Stimulated activated CD4-positive, alpha-beta T cell treated with anti-CD3 and anti-CD28 coated beads, Interleukin-1b, Interleukin-23, amount 100 ng/mL, for 48 hours (primary cell): ENCODE measurements at regions not wholly inside any gene's neighbourhood (a gene's known extent, or its start where the extent isn't known, plus 50 kb on each side); places are given as distances from the start of the nearest gene placed in this dataset.
"Not testable (repeated sequence)": the region's sequence is repeated elsewhere in the genome, so short reads cannot be mapped to it uniquely, and the experiment has no call there.

Experiments used
- DNase-seq: peaks from one replicate; pipeline ENCODE4 v3.0.0-alpha.2; 2020

DNA sequence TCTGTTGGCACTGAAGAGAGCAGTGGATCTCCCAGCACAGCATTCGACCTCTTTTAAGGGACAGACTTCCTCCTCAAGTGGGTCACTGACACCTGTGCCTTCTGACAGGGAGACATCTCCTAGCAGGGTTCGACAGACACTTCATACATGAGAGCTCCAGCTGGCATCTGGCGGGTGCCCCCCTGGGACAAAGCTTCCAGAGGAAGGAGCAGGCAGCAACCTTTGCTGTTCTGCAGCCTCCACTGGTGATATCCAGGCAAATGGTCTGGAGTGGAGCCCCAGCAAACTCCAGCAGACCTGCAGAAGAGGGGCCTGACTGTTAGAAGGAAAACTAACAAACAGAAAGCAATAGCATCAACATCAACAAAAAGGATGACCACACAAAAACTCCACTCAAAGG is 624.3 kb upstream of the CCDC179 start:
- DNase-seq: not testable (repeated sequence)

DNA sequence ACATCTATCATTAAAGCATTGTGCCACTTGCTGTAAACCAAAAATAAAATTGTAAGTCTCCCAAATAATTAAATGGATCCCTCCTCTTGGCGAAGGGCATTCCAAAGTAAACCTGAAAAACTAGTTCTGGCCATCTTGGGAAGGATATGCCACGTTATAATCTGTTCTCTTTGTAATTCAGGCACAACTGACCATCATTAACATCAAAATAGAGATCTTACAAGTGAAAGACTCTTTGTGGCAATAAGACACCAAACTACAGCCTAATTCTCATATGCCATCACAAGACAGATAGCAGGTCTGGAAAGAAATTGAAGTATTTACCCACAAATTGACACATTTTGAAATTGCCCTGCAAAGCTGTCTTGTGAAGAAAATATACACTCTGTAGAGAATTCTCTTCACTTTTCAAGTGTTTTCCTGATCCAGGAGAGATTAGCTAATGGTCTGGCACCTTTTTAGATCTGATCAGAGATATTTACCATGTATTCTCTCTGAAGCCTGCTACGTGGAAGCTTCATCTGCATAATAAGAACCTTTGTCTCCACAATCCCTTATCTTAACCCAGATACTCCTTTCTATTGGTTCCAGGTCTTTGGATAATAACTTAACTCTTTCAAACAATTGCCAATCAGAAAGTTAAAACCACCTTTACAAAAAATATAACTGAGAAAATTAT is 630.4 kb upstream of the CCDC179 start:
- no peak for DNase-seq

DNA sequence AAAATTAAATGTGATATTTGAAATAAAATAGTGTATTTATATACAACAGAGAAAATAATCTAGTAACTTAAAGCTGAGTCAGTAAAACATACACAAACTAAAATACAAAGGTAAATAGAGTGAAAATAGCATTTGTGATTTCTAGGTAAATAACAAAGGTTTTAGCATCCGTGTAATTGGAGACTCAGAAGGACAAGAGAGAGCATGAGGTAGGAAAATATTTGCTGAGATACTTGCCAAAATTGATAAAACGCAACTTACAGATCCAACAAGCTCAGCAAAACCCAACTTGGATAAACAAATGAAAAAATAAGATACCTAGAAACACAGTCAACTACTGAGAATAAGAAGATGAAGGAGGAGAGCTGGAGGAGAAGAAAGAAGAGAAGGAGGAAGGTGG is 634.7 kb upstream of the CCDC179 start:
- DNase-seq: no peak

DNA sequence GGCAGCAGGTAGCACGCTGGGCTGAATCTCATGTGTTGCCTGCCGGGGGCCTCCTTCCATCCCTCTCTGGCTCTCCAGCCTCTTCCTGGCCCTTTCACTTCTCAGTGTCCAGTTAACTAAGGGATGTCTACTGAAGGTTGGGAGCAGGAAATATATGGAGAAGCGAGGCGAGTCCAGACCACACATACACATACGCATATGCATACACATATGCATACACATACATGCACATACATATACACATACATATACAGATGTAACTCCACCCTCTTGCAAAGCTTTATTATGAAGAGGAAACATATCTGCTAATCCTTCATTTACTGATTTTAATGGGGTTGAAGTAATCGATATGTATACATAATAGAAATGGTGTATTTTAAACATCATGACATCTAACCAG is 636.1 kb upstream of the CCDC179 start:
- DNase-seq: no peak

DNA sequence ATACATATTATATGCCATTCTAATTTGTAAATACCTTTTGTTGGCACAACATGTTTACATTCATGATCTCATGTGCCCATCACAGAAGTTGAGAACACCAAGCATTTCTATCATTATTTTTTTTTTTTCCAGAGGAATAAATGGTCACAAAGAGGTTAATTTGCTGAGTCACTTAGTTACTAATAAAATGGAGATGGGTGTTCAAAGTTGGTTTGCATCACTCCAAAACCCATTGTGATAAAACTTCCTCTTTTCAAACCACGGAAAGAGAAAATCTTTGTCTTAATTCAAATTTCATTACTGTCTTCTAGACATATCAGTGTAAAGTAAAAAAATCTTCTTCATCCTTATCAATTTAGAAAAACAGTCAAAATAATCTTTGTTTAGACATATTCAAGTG is 636.8 kb upstream of the CCDC179 start:
- no peak for DNase-seq

DNA sequence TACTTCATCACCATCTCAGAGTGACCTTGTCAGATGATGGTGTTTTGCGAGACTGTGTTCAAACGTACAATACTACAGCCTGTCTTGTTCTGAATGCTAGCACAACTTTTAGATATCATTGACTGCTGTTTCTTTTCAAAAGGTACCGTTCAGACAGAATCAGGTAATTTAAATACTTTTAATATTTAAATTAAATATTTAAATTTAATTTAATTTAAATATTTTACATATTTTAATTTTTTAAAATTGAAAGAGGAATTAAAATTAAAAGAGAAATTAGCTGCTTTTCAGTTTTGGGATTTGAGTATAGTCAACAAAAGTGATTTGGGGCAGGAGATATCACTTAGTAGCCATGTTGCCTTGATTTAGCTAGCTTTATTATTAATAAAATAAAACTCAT is 642.1 kb upstream of the CCDC179 start:
- DNase-seq: no peak

DNA sequence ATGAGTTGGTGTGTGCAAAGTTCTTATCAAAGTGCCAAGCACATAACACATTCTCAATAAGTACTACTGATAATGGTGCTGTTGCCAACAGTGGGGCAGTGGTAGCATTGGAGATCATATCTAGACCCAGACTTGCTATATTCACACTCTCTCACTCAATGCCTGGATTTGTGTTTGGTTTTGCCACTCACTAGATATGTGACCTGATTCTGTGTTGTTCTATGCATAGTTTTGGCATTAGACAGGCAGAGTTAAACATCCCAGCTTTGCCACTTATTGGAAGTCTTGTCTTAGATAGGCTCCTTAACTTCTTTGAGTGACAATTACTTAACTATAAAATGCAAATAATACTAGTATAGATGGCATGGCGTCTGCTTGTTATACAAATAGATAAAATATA is 642.6 kb upstream of the CCDC179 start:
- DNase-seq: no peak

DNA sequence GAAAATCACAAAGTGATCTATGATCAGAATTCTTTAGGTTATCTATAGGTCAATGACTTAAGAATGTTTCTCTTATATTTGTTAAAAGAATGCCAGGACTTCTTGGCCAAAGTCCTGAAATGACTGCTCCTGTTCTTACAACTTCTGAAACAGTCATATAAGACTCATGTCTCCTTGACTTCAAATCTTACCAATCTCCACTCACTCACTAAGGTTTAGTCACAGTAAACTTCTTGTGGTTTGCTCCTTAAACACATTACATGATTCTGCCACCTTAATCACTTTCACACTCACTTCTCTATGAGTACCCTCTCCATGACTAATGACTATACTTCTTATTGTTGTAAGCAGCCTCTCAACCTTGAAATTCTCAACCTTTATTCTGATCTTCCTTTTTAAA is 648.7 kb upstream of the CCDC179 start:
- DNase-seq: no peak

DNA sequence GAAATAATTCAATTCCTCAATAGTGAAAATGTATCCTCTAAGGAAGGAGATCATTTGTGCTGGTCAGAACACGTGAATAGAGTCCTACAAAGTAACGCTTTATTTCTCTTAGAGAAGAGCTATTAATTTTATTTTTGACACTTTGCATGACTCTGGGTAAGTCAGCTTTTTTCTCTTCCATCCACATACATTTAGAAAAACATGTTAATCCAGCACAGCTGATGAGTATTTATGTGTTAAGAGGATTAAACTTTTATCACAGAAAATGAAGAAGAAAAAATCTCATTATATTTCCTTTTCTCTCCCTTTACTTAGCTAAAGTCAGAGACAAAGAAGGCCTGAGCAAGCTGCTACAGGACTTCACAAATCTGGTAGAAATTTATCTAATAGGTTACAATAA is 649.5 kb upstream of the CCDC179 start:
- DNase-seq: no peak

DNA sequence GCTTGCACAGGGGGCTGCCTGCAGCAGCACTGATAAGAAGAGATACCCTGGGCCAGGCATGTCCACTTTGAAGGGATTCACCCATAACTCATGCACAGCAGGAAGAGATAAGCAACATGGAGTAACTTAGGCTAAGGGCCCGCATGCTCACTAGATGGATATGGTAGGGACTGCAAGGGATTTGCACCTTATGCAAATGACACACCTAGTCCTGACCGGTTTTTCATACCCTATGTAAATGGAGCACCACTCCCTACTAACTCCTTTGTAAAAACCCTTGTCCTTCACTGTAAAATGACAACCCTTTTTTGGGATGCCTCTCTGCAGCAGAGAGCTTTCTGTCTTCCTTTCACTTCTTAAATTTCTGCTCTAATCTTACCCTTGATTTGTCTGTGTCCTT is 658.9 kb upstream of the CCDC179 start:
- DNase-seq: no peak

DNA sequence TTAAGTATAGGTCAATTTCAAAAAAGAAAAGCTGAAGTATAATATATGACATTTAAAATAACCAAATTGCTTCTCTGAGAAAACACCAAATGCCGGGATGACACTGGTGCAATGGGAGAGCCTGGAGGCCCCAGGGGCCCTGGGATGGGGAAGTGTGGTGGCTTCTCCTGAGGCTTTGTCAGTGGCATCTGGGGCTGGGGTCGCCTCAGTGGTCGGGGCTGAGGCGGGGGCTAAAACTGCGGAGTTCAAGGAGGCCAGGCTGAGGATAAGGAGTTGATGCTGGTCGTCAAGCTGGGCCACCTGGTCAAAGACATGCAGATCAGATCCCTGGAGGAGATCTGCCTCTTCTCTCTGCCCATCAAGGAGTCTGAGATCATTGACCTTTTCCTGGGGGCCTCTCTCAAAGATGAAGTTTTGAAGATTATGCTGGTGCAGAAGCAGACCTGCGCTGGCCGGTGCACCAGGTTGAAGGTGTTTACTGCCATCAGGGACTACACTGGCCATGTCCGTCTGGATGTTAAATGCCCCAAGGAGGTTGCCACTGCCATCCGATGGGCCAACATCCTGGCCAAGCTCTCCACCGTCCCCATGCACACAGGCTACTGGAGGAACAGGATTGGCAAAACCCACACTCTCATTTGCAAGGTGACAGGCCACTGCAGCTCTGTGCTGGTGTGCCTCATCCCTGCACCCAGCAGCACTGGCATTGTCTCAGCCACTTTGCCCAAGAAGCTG is 660.1 kb upstream of the CCDC179 start:
- no peak for DNase-seq

DNA sequence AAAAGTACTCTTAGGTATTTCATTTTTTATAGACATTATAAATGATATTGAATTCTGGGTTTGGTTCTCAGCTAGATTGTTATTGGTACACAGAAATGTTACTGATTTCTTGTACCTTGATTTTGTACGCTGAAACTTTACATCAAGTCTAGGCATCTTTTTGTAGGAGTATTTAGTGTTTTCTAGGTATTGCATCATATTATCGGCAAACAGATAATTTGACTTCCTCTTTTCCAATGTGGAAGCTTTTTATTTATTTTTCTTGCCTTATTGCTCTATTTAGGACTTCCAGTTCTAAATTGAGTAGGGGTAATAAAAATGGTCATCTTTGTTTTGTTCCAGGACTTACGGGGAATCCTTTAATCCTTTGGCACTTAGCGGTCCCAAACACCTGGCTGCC is 676.6 kb upstream of the CCDC179 start:
- DNase-seq: no peak

DNA sequence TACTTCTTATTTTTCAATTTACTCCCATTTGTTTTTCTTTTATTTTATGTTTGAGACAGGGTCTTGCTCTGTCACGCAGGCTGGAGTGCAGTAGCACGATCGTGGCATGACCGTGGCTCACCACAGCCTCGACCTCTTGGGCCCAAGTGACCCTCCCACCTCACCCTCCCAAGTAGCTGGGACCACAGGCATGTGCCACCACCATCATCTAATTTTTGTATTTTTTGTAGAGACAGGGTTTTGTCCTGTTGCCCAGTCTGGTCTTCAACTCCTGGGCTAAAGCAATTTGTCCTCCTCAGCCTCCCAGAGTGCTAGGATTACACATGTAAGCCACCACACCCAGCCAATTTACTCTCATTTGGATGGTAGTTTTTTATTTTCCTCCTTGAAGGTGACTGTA is 679.3 kb upstream of the CCDC179 start:
- no peak for DNase-seq

DNA sequence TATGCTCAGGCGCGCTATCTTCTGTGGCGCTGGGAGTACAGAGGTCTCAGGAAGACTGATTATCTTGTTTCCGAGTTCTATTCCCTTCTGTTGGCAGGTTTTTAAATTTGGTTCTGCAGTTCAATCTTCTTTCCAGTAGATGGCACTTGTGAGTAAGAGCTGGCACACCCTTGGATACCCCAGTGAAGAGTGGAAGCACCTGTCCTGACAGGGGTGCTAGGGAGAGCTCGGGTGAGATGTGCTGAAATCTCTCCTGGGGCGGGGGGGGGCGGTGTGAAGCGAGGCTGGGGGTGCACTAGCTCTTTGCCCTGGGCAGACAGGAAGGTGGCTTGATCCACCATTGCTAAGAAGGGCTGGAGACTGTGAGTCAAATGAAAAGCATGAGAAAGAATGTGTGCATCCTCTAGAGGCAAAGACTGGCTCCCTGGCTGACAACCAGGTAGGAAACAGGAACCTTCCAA is 679.9 kb upstream of the CCDC179 start:
- DNase-seq: no peak

DNA sequence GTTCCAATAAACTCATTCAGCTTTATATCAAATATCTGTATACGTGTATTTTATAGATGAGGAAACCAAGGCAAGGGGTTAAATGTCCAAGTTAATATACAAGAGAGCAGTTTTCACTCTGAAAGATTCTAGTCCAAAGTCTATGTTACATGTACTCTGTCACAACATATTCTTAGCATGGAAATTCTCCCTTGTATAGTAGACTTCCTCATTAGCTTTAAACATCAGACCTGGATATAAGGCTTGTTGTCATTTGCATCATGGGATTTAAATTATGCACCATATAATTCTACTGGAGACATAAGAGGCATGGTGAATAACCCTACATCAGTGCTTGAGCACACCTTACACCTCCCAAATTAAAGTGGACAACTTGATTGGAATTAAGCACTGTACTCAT is 681.9 kb upstream of the CCDC179 start:
- no peak for DNase-seq

DNA sequence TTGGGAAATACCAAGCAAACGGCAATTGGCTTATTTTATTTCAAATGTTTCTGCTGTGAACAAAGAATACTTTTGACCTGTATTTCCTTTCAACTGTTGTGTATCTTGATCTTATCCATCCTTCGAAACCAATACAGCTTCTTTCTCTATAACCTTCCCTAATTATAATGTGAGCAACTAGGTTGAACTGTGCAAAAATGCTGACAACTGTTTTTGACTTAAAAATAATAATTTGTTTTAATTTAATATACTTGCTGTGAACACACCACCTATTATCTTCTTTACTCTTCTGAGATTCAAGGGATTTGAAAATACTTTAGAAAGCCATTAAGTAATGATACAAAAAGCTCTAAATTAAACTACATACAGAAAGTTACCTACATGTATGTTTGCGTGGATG is 682.5 kb upstream of the CCDC179 start:
- DNase-seq: no peak

DNA sequence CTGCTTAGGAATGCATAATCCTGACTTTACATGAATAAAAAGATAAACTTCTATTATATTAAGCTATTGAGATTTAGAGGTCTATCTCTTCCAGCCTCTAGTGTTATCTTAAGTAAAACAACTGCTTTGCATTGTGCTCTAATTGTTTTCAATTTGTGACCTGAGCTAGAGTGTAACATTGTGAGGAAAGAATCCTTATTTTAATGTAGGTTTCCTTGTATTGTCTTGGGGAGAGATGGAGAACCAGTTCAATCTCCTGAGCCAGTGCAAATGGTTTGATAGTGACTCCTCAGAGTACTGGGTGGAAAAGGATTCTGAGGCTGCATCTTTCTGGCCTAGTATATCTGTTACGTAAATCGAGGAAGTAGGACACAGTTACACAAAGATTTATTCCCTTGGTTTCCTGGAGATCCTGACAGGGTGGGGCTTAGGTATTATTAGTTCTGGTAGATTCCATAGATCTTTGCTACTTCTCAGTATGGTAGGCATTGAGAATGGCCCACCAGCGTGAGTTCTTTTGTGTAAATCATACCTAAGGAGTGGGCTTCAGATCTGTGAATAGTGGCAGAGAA is 683.5 kb upstream of the CCDC179 start:
- no peak for DNase-seq

DNA sequence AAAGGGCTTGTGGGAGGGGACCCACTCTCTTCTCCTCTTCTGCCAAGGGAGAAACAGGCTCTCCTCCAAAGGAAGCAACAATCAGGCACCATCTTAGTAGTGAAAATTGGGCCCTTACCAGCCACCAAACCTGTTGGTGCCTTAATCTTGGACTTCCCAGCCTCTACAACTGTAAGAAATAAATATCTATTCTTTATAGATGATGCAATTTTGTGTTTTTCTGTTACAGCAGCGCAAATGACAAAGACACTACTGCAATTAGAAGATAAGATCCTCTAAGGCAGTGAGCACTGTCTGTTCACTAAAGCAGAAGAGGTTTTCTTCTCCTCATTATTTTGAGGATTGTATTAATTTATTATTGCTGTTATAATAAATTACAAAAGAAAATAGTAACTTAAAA is 691.4 kb upstream of the CCDC179 start:
- no peak for DNase-seq

DNA sequence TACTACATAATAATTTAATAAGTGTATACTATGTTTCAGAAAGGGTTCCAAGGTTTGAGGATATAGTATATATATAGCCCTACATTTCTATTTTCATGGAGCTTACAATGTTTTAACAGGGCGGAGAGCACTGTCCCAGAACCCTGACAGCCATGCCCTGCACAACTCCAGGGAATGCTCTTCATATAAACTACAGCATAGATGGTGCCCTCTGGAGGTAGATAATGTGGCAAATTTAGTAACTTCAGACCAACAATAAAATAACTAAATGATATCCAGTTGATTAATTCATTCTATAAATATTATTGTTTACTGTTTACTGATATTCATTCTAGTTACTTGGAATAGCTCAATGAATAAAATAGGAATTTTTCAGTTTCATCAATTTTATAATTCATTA is 693.7 kb upstream of the CCDC179 start:
- DNase-seq: no peak

DNA sequence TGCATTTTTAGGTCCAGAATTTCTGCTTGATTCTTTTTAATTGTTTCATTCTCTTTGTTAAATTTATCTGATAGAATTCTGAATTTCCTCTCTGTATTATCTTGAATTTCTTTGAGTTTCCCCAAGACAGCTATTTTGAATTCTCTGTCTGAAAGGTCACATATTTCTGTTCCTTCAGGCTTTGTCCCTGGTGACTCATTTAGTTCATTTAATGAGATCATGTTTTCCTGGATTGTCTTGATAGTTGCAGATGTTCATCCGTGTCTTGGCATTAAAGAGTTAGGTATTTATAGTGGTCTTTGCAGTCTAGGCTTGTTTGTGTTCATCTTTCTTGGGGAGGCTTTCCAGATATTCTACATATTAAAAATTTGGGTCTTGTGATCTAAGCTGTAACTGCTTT is 694.8 kb upstream of the CCDC179 start:
- no peak for DNase-seq

DNA sequence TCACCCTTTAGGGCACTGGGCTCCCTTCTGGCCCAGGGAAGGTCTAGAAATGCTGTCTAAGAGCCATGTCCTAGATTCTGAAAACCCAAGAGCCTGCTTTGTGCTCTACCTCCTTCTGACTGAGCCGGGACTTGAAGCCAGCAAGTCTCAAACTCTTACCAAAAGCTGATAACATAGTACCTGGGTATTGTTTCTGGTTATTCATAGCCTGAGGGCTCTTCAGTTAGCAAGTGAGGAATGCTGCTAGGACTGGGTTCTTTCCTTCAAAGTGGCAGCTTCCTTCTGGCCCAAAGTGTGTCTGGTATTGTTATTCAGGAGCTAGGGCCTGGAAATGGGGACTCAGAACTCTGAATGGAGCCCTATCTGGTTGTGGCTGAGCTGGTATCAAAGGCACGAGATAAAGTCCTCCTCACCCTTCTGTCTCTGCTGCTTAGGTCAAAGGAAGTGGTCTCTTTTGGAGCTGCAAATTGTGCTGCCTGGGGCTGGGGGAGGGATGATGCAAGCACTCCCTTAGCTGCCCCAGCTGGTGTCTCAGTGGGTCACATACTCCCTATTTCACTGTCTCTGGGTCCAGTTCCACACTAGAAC is 696.0 kb upstream of the CCDC179 start:
- no peak for DNase-seq

DNA sequence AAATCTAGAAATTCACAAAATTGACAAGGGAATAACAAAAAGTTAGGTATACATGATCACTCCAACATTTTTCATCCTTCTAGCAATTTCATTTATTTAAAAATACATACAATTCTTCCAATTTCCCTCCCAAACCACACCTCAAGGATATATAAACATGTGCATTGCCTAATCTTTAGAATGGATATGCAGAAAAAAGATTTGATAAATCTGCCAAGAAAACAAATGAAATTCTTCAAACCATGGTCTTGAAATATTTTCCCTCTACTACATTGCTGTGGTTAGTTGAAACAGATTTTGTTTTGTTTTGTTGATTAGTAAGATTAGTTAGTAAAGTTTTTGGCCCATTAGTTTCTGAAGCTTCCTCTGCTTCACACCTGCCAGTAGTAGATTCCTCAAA is 703.3 kb upstream of the CCDC179 start:
- DNase-seq: no peak

DNA sequence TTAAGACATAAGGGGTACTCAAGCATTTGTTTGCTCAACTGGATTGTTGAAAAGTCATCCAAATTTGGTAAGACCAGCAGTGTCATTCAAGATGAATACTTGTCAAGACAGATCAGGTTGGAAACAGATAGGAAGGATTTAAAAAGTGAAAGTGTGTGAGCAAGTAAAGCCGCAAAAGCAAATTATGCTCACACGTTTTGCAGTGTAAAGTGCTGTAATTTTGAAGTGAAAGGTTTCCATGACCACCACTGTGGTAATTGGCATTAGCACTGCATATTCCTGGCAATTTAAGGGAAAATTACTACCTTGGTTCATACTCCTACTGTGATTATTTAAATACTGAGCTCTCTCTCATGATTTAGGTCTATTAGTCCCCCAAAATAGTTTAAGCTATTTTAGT is 704.1 kb upstream of the CCDC179 start:
- no peak for DNase-seq

DNA sequence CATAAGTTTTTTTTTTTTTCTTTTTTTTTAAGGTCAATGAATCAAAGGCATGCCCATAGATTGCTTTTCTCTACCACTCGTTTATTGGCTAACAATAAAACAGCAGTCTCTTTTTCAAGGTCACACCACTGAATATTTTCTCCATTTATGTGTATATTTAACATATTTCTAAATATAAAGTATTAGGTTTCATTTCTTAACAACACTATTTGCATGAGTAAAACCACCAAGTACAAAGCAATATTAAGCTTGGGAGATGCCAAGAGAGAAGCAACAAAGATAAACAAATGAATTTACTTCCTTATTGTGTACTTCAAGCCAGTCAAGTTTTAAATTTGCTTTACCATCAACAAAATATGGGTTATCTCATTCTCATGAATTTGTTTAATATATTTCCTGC is 708.9 kb upstream of the CCDC179 start:
- no peak for DNase-seq
